Astrocyte of the spinal cord (primary cell): ENCODE measurements at regions not wholly inside any gene's neighbourhood (a gene's known extent, or its start where the extent isn't known, plus 50 kb on each side); places are given as distances from the start of the nearest gene placed in this dataset.
A peak's percentile ranks its signal among the peaks of the same experiment; 100 is the strongest.

ENCODE experiments used
- DNase-seq: peaks from one replicate; pipeline ENCODE4 v3.0.0; 2011; ENCODE audit warnings: low read depth, low spot score
- H3K4me3 ChIP-seq: 2 replicates; pipeline ENCODE4 v1.5.1; 2011; ENCODE audit warnings: low read depth, mild to moderate bottlenecking, low read length, moderate library complexity
- in situ Hi-C: cut with HindIII; loops from 2 replicates; pipeline ENCODE4 v1.10.0; 2017; ENCODE audit warnings: low sequenced_read_pairs
- TF ChIP-seq, protein P1 (sequence below): IDR thresholded peaks from 2 replicates; pipeline ENCODE4 v1.5.1; 2012; ENCODE audit warnings: low read depth, mild to moderate bottlenecking, low read length, inconsistent platforms

DNA sequence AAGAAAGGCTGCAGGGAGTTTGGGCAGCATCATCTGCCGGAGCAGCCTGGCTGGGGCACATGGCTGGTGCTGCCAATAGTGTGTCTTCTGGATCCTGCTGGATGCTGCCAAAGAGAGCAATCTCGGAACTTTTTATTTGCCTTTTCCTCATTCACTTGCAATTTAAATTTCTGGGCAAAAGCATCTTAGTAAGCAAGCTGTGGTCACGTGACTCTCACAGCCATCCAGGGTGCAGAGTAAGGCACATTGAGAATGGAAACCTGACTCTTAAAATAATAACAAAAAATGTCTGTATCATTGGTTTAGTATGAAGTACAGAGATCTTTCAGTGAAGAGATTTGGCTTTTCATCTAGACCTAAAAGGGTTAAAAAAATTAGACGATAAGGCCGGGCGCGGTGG lies 910.3 kb downstream of the STIM2 start:
- DNase-seq: no peak
- TF ChIP-seq, protein P1, sequence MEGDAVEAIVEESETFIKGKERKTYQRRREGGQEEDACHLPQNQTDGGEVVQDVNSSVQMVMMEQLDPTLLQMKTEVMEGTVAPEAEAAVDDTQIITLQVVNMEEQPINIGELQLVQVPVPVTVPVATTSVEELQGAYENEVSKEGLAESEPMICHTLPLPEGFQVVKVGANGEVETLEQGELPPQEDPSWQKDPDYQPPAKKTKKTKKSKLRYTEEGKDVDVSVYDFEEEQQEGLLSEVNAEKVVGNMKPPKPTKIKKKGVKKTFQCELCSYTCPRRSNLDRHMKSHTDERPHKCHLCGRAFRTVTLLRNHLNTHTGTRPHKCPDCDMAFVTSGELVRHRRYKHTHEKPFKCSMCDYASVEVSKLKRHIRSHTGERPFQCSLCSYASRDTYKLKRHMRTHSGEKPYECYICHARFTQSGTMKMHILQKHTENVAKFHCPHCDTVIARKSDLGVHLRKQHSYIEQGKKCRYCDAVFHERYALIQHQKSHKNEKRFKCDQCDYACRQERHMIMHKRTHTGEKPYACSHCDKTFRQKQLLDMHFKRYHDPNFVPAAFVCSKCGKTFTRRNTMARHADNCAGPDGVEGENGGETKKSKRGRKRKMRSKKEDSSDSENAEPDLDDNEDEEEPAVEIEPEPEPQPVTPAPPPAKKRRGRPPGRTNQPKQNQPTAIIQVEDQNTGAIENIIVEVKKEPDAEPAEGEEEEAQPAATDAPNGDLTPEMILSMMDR: no peak
- no peak overlapping the region for H3K4me3 ChIP-seq
- in situ Hi-C loops: no loop called here

DNA sequence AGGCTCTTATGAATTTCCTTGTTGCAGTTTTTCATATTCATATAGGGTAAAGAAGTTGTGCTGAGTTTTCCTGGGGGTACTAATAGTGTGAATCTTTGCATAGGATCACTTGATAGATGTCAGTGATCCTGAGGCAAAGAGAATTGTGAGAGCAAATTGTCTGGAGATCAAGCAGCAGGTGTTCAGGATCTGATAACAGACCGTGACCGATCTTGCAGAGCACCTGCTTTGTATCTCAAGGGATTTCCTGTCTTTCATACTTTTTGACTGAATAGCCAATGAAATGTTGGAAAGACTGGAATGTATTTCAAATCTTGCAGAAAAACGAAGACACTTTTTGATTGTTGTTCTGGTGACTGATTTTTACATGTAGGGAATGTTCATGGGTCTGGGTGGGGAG lies 914.5 kb downstream of the STIM2 start:
- TF ChIP-seq, protein P1: no peak
- no peak overlapping the region for H3K4me3 ChIP-seq
- in situ Hi-C loops: no loop called here
- DNase-seq: no peak

DNA sequence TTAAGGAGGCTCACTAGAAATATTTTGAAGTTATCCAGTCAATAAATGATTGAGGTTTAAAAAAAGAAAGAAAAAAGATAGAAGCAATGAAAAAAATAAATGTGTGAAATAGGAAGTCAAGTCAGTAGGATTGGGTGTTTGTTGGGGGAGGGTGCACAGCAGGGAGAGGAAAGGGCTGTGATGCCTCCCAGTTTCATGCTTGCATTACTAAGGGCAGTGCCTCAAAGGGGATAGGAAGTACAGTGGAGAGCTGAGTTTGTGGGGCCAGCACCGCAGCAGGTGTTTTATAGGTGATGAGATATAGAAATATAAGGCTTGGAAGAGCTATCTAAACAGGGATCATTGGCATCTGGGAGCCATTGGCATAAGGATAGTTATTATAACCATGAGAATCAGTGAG lies 919.2 kb downstream of the STIM2 start:
- TF ChIP-seq, protein P1: no peak
- no peak overlapping the region for H3K4me3 ChIP-seq
- in situ Hi-C loops: no loop called here
- no peak for DNase-seq

DNA sequence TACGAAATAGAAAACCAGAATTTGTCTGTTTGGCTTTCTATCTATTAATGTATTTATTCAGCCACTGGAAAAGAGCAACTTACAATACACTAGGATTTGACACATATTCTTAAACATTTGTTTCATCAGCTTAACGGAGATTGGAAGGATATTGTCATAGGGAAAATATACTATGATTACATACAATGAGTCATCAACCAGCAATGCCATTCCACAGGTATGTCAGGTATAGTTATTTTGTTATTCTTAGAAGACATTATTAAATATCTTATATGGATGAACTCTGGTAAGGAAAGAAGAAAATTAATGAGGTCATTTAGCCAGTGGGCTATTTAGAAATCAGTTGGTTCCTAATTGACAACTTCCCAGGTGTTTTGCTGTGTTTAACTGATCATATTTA lies 926.6 kb downstream of the STIM2 start:
- TF ChIP-seq, protein P1: no peak
- H3K4me3 ChIP-seq: no peak overlapping the region
- in situ Hi-C loops: no loop called here
- no peak for DNase-seq

DNA sequence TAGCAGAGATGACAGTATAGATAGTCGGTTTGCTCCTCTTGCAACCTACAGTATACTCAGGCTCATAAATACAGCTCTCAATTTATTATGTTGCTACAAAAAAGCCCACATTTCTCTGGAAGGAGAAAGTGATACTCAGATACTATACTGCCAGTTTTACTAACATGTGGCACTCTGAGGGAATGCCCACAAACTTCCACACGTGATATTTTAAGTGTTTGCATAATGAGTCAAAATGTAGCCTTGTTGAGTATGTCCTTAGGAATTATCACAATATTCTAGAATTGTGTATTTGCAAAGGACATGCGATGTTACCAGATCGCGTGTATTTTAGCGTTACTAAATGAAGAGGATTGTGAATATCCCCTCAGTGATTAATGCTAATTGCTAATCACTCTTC lies 929.1 kb downstream of the STIM2 start:
- TF ChIP-seq, protein P1: no peak
- no peak overlapping the region for H3K4me3 ChIP-seq
- in situ Hi-C loops: no loop called here
- peak; percentile 40 for DNase-seq

DNA sequence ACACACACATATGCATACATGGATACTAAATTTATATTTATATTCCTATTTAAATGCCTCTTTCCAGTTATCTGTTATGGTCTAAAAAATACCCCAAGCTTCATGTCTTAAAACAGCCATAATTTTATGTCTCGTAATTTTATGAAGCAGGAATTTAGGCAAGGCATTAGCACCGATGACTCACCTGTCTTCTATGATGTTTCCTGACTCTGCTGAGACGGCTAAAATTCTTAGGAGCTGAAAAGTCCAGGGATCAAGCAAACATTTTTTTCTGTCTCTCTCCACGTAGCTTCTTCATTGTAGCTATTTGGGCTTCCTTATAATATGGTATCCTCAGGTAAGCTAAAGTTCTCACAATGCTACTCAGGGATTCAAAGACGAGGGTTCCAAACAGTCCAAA lies 930.3 kb downstream of the STIM2 start:
- H3K4me3 ChIP-seq: no peak overlapping the region
- TF ChIP-seq, protein P1: no peak
- peak; percentile 58 for DNase-seq
- in situ Hi-C loops: no loop called here

DNA sequence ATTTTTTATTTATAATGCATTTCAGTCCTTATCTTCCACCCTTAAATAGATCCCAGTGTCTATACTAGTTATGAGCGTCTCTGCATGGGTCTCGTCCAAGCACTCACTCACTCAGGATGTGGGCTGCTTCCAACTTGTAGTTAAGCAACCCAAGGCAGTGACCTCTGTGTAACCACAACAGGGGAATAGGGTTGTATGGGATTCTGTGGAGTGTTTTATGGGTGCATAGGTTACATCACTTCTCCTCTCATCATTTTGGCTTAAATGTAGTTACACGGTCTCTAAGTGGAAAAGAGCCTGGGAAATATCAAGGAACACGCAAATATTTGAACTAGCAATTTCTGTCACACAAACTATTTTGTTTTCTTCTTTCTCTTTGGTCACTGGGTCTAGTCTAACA lies 931.0 kb downstream of the STIM2 start:
- in situ Hi-C loops: no loop called here
- peak; percentile 81 for DNase-seq
- TF ChIP-seq, protein P1: no peak
- no peak overlapping the region for H3K4me3 ChIP-seq
